Osteoblast (primary cell): ENCODE measurements at regions not wholly inside any gene's neighbourhood (a gene's known extent, or its start where the extent isn't known, plus 50 kb on each side); places are given as distances from the start of the nearest gene placed in this dataset.

Source experiments
- DNase-seq: peaks from one replicate; pipeline ENCODE4 v3.0.0; 2011; ENCODE audit warnings: low spot score, mixed read lengths; ENCODE audit not compliant: insufficient read length; ENCODE audit errors: missing footprints
- H2AFZ ChIP-seq: 2 replicates; pipeline ENCODE4 v1.6.0; 2011; ENCODE audit warnings: mild to moderate bottlenecking, low read length
- H3K27ac ChIP-seq: 2 replicates; pipeline ENCODE4 v1.5.1; 2011; ENCODE audit warnings: mild to moderate bottlenecking, low read depth, low read length, moderate library complexity
- H3K27me3 ChIP-seq: 2 replicates; pipeline ENCODE4 v1.6.0; 2012; ENCODE audit warnings: mild to moderate bottlenecking, control low read depth, inconsistent platforms, low read length, moderate library complexity; ENCODE audit not compliant: insufficient read depth
- H3K36me3 ChIP-seq: 2 replicates; pipeline ENCODE4 v1.5.1; 2011; ENCODE audit warnings: mild to moderate bottlenecking, low read length, control low read depth, moderate library complexity; ENCODE audit not compliant: insufficient read depth
- H3K4me1 ChIP-seq: 2 replicates; pipeline ENCODE4 v1.5.1; 2011; ENCODE audit warnings: mild to moderate bottlenecking, low read length, control low read depth, moderate library complexity; ENCODE audit not compliant: insufficient read depth
- H3K4me2 ChIP-seq: 2 replicates; pipeline ENCODE4 v1.6.0; 2011; ENCODE audit warnings: mild to moderate bottlenecking, low read length; ENCODE audit not compliant: insufficient read depth
- H3K4me3 ChIP-seq: fragments of 200-600 bp; sonication (generic); 3 replicates; pipeline ENCODE4 v1.5.1; 2012; ENCODE audit warnings: mild to moderate bottlenecking, low read length, inconsistent platforms; ENCODE audit not compliant: insufficient read depth
- H3K79me2 ChIP-seq: 2 replicates; pipeline ENCODE4 v1.6.0; 2012; ENCODE audit warnings: mild to moderate bottlenecking, low read length, control low read depth, inconsistent platforms; ENCODE audit not compliant: insufficient read depth
- H3K9me3 ChIP-seq: 2 replicates; pipeline ENCODE4 v1.5.1; 2011; ENCODE audit warnings: low read depth, low read length, control low read depth
- H4K20me1 ChIP-seq: 2 replicates; pipeline ENCODE4 v1.6.0; 2012; ENCODE audit warnings: mild to moderate bottlenecking, low read length, control low read depth; ENCODE audit not compliant: insufficient read depth
- TF ChIP-seq, protein P1 (sequence below): IDR thresholded peaks from 2 replicates; pipeline ENCODE4 v1.5.1; 2011; ENCODE audit warnings: mild to moderate bottlenecking, low read depth, low read length, moderate library complexity; ENCODE audit errors: extremely low read depth

GRCh38 chr2:156155319-156155718, 177.2 kb downstream of the NR4A2 start:
- Histone ChIP-seq H3K4me3 (no peak overlapping the region), H3K9me3 (no peaks in the 10 kb centered on the region), H3K79me2 (no peaks in the 10 kb centered on the region), H3K27ac (no peak overlapping the region), H4K20me1 (no peaks in the 10 kb centered on the region), H3K36me3 (no peaks in the 10 kb centered on the region), H2AFZ (no peak overlapping the region), H3K4me1 (no peaks in the 10 kb centered on the region), H3K4me2 (no peak overlapping the region), H3K27me3 (no peaks in the 10 kb centered on the region)
- DNase-seq, result no peak
- TF ChIP-seq, protein P1, sequence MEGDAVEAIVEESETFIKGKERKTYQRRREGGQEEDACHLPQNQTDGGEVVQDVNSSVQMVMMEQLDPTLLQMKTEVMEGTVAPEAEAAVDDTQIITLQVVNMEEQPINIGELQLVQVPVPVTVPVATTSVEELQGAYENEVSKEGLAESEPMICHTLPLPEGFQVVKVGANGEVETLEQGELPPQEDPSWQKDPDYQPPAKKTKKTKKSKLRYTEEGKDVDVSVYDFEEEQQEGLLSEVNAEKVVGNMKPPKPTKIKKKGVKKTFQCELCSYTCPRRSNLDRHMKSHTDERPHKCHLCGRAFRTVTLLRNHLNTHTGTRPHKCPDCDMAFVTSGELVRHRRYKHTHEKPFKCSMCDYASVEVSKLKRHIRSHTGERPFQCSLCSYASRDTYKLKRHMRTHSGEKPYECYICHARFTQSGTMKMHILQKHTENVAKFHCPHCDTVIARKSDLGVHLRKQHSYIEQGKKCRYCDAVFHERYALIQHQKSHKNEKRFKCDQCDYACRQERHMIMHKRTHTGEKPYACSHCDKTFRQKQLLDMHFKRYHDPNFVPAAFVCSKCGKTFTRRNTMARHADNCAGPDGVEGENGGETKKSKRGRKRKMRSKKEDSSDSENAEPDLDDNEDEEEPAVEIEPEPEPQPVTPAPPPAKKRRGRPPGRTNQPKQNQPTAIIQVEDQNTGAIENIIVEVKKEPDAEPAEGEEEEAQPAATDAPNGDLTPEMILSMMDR, result no peak

GRCh38 chr2:156151351-156151750, 181.2 kb downstream of the NR4A2 start:
- Histone ChIP-seq H3K27ac (no peak overlapping the region), H3K4me3 (no peak overlapping the region), H2AFZ (no peak overlapping the region), H3K4me1 (no peaks in the 10 kb centered on the region), H3K9me3 (no peaks in the 10 kb centered on the region), H3K27me3 (no peaks in the 10 kb centered on the region), H3K4me2 (no peak overlapping the region), H3K36me3 (no peaks in the 10 kb centered on the region), H4K20me1 (no peaks in the 10 kb centered on the region), H3K79me2 (no peaks in the 10 kb centered on the region)
- TF ChIP-seq, protein P1, result no peak
- no peak for DNase-seq

- no peaks in the 10 kb centered on the region for H3K36me3 ChIP-seq
- no peaks in the 10 kb centered on the region for H3K9me3 ChIP-seq
- TF ChIP-seq, protein P1, result no peak
- H4K20me1 ChIP-seq, result no peaks in the 10 kb centered on the region
- H3K4me2 ChIP-seq, result no peak overlapping the region
- H3K4me3 ChIP-seq, result no peak overlapping the region
- H3K27ac ChIP-seq, result no peak overlapping the region
- no peaks in the 10 kb centered on the region for H3K27me3 ChIP-seq
- no peak for DNase-seq
- H3K79me2 ChIP-seq, result no peaks in the 10 kb centered on the region
- no peaks in the 10 kb centered on the region for H3K4me1 ChIP-seq
- H2AFZ ChIP-seq, result no peak overlapping the region
Measured at GRCh38 chr2:156147594-156148330, 184.8 kb downstream of the NR4A2 start.

DNA sequence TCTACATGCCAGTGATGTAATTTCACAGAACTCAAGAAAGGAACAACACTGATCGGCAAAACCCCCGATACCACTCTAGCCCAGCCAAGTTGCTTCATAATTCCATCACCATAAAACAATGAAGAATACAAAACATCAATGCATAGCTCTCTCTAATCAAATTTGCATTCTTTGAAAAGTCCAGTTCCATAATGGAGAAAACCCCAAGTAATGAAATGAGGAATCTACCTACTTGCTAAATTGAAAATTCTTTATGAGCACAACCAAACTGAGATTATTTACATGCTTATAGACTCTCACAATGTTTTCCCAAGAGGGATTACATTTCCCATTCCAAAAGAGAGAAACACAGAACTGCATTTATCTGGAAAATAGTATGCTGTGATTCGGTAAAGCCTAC, 186.5 kb downstream of the NR4A2 start:
- H3K27ac ChIP-seq, result no peak overlapping the region
- H3K4me3 ChIP-seq, result no peak overlapping the region
- H3K36me3 ChIP-seq, result no peaks in the 10 kb centered on the region
- no peaks in the 10 kb centered on the region for H3K9me3 ChIP-seq
- no peaks in the 10 kb centered on the region for H3K79me2 ChIP-seq
- H4K20me1 ChIP-seq, result no peaks in the 10 kb centered on the region
- no peak overlapping the region for H3K4me2 ChIP-seq
- no peaks in the 10 kb centered on the region for H3K4me1 ChIP-seq
- DNase-seq, result no peak
- TF ChIP-seq, protein P1, result no peak
- no peaks in the 10 kb centered on the region for H3K27me3 ChIP-seq
- H2AFZ ChIP-seq, result no peak overlapping the region
